ENCODE measurements at regions not wholly inside any gene's neighbourhood (a gene's known extent, or its start where the extent isn't known, plus 50 kb on each side); places are given as distances from the start of the nearest gene placed in this dataset.

- TF ChIP-seq YY1 (IDR thresholded peaks at IDR 0.05; ENCODE audit: insufficient read depth, insufficient read length) (no peak), ZNF274 (IDR thresholded peaks at IDR 0.05; ENCODE audit: low read depth, low read length) (no peak), SUZ12 (IDR thresholded peaks at IDR 0.05; ENCODE audit: extremely low read depth, insufficient read depth, insufficient read length) (no peak)
These were observed 98.7 kb upstream of the POU3F3 start for GRCh38 chr2:104755026-104755878.
